ENCODE measurements at regions not wholly inside any gene's neighbourhood (a gene's known extent, or its start where the extent isn't known, plus 50 kb on each side); places are given as distances from the start of the nearest gene placed in this dataset.

DNA sequence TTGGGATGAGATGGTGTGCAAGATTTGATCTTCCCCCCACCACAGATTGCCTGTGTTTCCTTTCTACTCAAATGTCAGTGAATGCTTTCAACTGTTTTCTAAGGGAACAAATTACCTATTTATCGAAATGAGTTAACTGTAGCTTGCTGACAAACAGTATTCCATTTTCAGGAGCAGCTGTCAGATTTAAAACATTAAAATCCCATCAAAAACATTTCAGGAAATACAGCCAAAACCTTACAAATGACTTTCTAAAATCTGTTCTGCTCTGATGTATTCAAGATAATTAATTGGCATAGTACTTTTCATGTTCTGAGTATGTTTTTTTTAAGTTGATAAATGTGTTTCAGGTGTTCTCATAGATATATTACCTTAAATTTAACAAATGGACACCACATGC is 158.0 kb upstream of the DMRTA1 start:
- no peak for DNase-seq

DNA sequence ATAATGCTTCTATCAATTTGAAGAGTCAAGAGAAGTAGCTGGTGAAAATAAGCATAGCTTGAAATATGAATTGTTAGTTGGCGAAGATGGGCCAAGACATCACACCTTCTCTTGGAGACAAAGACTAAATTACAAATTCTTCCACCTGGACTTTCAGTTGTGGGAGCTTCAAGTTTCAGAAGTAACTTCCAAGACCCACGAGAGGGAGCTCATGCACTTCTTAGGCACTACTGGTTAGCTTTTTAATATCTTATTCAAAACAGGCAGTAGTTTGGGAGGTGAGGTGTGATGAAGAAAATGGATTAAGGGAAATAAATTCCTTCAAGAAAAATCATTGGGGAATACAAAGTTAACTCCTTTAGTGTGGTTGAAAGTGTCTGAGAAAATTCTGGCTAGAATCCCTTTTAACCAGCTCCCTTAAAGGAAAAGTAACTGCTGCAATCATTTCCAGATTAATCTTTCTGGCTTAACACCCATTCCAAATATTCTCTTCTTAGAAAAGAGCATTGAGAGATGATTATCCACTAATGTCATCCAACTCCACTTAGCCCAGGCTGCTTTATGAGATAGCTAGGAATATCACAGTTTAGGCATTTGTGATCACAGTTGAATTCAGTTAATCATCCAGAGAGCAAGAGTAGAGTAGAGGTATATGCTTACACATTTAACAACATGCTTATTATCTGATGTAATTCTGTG is 139.5 kb upstream of the DMRTA1 start:
- peak in 1 of 2 donors; percentile 14 for DNase-seq

- DNase-seq = no peak
These were observed 138.4 kb upstream of the DMRTA1 start for GRCh38 chr9:22308177-22308576.

GRCh38 chr9:22316645-22317044 is 130.0 kb upstream of the DMRTA1 start:
- DNase-seq = no peak

- DNase-seq = no peak
These were observed 115.1 kb upstream of the DMRTA1 start for GRCh38 chr9:22331533-22331932.

DNA sequence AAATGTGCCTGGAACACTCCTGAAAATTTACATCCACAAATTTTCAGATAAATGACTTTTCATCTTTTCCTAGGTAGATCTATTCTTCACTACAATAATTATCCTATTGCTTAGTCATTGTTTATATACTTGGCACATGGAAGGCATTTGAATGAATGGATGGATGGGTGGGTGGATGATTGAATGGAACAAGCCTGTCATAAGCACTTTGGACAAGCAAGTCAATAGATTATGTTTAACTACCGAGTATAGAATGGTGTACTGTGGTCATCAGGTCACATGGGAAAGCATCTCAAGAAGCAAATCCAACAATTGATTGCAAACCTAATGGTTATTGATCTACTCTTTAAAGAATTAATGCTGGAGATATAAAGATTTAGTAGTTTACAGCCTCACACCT is 114.4 kb upstream of the DMRTA1 start:
- no peak for DNase-seq

GRCh38 chr9:22337261-22337660 is 109.4 kb upstream of the DMRTA1 start:
- no peak for DNase-seq

DNA sequence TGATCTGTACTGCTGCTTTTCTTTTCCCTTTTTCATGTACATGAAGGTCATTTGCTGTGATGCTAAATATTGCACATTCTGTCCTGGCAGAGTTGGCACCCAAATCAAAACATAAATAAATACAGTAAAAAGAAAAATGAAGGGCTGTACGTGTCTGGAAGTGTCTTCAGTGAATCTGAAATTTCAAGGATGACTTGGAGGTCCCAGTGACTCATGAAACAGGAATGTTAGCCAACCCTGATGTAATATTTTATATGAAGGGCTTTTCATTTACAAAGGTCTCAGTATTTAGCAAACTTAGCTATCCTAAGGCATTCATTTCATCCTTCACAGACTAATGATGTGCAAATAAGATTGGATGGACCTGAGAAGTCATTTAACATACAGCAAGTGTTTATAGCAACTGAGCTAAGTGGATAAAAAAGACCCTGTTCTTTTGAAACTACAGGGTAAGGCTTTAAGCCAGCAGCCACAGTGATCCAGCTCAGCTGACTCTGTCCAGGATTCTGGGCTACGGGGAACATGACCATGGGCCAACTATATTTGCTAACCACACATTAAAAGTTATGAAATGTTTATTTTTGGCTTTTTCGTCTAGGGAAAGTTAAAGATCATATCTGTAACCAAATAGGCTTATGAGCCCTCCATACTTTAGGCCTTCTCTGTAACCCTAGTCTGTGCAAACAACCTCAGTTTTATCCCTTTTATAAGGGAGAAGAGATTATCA is 104.0 kb upstream of the DMRTA1 start:
- DNase-seq = no peak

DNA sequence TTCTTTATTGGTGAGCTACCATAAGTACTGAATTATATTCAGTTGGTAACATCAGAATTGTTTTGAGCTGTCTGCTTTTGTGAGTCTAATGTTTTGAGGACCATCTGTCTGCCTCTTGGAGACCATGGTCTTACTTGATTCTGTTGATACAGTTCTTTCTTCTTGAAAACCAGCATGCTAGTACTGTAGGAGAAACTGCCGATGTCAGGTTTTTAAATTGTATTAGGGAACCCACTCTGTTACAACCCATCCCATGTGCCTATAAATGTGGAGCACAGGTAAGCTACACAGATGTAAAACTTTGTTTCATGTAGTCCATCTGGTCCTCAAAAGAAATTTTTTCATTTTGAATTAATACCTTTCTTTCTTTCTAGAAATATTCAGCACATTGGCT is 103.4 kb upstream of the DMRTA1 start:
- DNase-seq = no peak

- DNase-seq = no peak
These were observed 91.8 kb upstream of the DMRTA1 start for GRCh38 chr9:22354699-22355384.

- DNase-seq = no peak
These were observed 89.6 kb upstream of the DMRTA1 start for GRCh38 chr9:22356985-22357384.

GRCh38 chr9:22363421-22363887 is 83.2 kb upstream of the DMRTA1 start:
- DNase-seq = no peak

GRCh38 chr9:22373636-22374035 is 73.0 kb upstream of the DMRTA1 start:
- DNase-seq = no peak

GRCh38 chr9:22374051-22374450 is 72.6 kb upstream of the DMRTA1 start:
- no peak for DNase-seq

- no peak for DNase-seq
These were observed 67.4 kb upstream of the DMRTA1 start for GRCh38 chr9:22379272-22379671.

DNA sequence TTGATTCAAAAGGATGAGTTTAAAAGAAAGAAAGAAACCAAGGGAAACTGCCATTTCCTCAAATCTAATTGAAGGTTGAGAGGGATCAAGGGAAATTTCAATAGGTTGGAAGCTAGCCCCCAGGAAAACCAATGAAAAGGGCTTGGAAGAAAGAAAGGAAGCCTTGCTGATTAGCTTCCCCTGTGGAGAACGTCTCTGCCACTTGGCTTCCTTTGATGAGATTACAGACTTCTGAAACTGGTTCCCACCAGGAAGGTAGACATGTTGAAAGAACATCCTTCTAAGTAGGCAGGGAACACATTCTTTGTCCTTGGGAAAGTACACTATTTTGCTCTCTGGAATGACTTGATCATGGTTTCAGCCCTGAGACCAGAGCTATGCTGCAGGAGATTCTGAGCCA is 65.5 kb upstream of the DMRTA1 start:
- DNase-seq = no peak

- no peak for DNase-seq
These were observed 64.3 kb upstream of the DMRTA1 start for GRCh38 chr9:22382331-22382730.

GRCh38 chr9:22383718-22384117 is 62.9 kb upstream of the DMRTA1 start:
- no peak for DNase-seq

DNA sequence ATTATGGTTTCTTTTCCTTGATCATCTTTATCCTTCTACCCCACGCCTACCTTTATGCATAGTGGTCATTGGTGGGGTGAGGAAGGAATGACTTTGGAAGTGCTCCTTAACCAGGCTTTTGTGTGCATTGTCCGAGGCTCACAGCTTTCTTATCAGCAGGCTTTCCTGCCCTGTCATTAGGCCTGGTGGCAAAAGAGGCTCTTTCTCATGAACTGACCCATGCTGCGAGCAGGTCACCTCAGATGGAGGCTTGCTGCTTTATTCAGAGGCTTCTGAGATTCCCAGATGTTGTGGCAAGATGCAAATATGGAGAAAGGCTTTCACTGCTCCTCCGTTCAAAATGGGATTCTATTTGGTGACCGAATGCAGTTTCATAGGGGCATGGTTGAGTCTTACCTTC is 57.4 kb upstream of the DMRTA1 start:
- no peak for DNase-seq

GRCh38 chr9:22392523-22392922 is 54.1 kb upstream of the DMRTA1 start:
- DNase-seq = no peak

GRCh38 chr9:22395687-22396141 is 50.9 kb upstream of the DMRTA1 start:
- DNase-seq = no peak
